Type B pancreatic cell (in vitro differentiated cells): ENCODE measurements at regions not wholly inside any gene's neighbourhood (a gene's known extent, or its start where the extent isn't known, plus 50 kb on each side); places are given as distances from the start of the nearest gene placed in this dataset.

Source experiments
- DNase-seq: peaks from one replicate; pipeline ENCODE4 v3.0.0; 2021; ENCODE audit warnings: mixed read lengths; ENCODE audit not compliant: unreplicated experiment; ENCODE audit errors: extremely low spot score
- H3K27ac Mint-ChIP-seq: 2 replicates; pipeline ENCODE4 v1.8.0; 2021; ENCODE audit warnings: mild to moderate bottlenecking, mixed read lengths
- H3K27me3 Mint-ChIP-seq: 2 replicates; pipeline ENCODE4 v1.8.0; 2021; ENCODE audit warnings: mixed read lengths
- H3K36me3 Mint-ChIP-seq: 2 replicates; pipeline ENCODE4 v1.8.0; 2021; ENCODE audit warnings: mixed read lengths
- H3K4me1 Mint-ChIP-seq: one replicate; pipeline ENCODE4 v1.8.0; 2021; ENCODE audit warnings: mixed read lengths; ENCODE audit not compliant: unreplicated experiment
- H3K4me3 Mint-ChIP-seq: 2 replicates; pipeline ENCODE4 v1.8.0; 2021; ENCODE audit warnings: mild to moderate bottlenecking, mixed read lengths
- H3K9me3 Mint-ChIP-seq: 2 replicates; pipeline ENCODE4 v1.8.0; 2021; ENCODE audit warnings: mixed read lengths
- CTCF ChIP-seq: fragments of 200-600 bp; sonication (generic); conservative IDR thresholded peaks from 2 replicates; pipeline ENCODE4 v1.5.0; 2021; ENCODE audit warnings: antibody characterized with exemption, mild to moderate bottlenecking

GRCh38 chr2:78201064-78201575 is 678.9 kb upstream of the LRRTM4 start:
- no peak for DNase-seq
- no peak for TF ChIP-seq CTCF
- Mint-ChIP-seq H3K4me3 (no peak overlapping the region), H3K36me3 (no peaks in the 10 kb centered on the region), H3K4me1 (no peaks in the 10 kb centered on the region), H3K27me3 (no peaks in the 10 kb centered on the region), H3K27ac (no peak overlapping the region), H3K9me3 (no peaks in the 10 kb centered on the region)

- Mint-ChIP-seq H3K36me3 (no peaks in the 10 kb centered on the region), H3K27ac (no peak overlapping the region), H3K9me3 (no peaks in the 10 kb centered on the region), H3K4me3 (no peak overlapping the region), H3K4me1 (no peaks in the 10 kb centered on the region), H3K27me3 (no peaks in the 10 kb centered on the region)
- DNase-seq = no peak
- no peak for TF ChIP-seq CTCF
These were observed 680.2 kb upstream of the LRRTM4 start for GRCh38 chr2:78202366-78202765.

- Mint-ChIP-seq H3K9me3 (no peaks in the 10 kb centered on the region), H3K27ac (no peak overlapping the region), H3K4me3 (no peak overlapping the region), H3K36me3 (no peaks in the 10 kb centered on the region), H3K27me3 (no peaks in the 10 kb centered on the region), H3K4me1 (no peaks in the 10 kb centered on the region)
- DNase-seq = no peak
- no peak for TF ChIP-seq CTCF
These were observed 681.0 kb upstream of the LRRTM4 start for GRCh38 chr2:78202986-78203670.

GRCh38 chr2:78218066-78218465 is 695.9 kb upstream of the LRRTM4 start:
- Mint-ChIP-seq H3K36me3 (no peaks in the 10 kb centered on the region), H3K4me3 (no peak overlapping the region), H3K4me1 (no peaks in the 10 kb centered on the region), H3K27me3 (no peaks in the 10 kb centered on the region), H3K9me3 (no peaks in the 10 kb centered on the region), H3K27ac (no peak overlapping the region)
- no peak for TF ChIP-seq CTCF
- DNase-seq = no peak

- no peak overlapping the region for H3K27ac Mint-ChIP-seq
- no peaks in the 10 kb centered on the region for H3K27me3 Mint-ChIP-seq
- H3K9me3 Mint-ChIP-seq = peaks cover 6% of the 10 kb centered on the region
- no peak for TF ChIP-seq CTCF
- no peak overlapping the region for H3K4me3 Mint-ChIP-seq
- DNase-seq = no peak
- H3K4me1 Mint-ChIP-seq = no peaks in the 10 kb centered on the region
- no peaks in the 10 kb centered on the region for H3K36me3 Mint-ChIP-seq
These were observed 715.5 kb upstream of the LRRTM4 start for GRCh38 chr2:78237704-78238103.
